A673 (cell line): ENCODE measurements at regions not wholly inside any gene's neighbourhood (a gene's known extent, or its start where the extent isn't known, plus 50 kb on each side); places are given as distances from the start of the nearest gene placed in this dataset.
A peak's percentile ranks its signal among the peaks of the same experiment; 100 is the strongest.

Experiments
- BruUV-seq: library from RNA; stranded (reverse); fragments of 400-500 nt; replicated peaks from 2 replicates; lab custom pipeline; 2021; lab: Mats Ljungman, UMichigan
- CTCF ChIA-PET: fragments of 300-600 bp; sonication (Branson Sonifier 250); formaldehyde crosslinking; loops from one replicate; lab custom pipeline; 2022; ENCODE audit warnings: antibody characterized with exemption; lab: Charles Lee
- POLR2A ChIA-PET: fragments of 300-600 bp; sonication (Branson Sonifier 250); formaldehyde crosslinking; loops from one replicate; lab custom pipeline; 2022; ENCODE audit warnings: antibody characterized with exemption; ENCODE audit not compliant: low non-redundant PET; lab: Charles Lee
- DNase-seq: peaks from one replicate; pipeline ENCODE4 v3.0.0-alpha.2; 2015; ENCODE audit warnings: low spot score
- H3K27ac ChIP-seq: fragments of 200-600 bp; sonication (generic); 2 replicates; pipeline ENCODE4 v1.5.1; 2016; ENCODE audit warnings: mixed run types, low read depth, mild to moderate bottlenecking, mixed read lengths, antibody characterized with exemption, low read length; ENCODE audit not compliant: poor library complexity, severe bottlenecking
- H3K27me3 ChIP-seq: fragments of 200-600 bp; sonication (generic); replicated peaks from 2 replicates; pipeline ENCODE4 v1.6.1; 2017; ENCODE audit warnings: mixed run types, low read depth, mild to moderate bottlenecking, mixed read lengths, antibody characterized with exemption, low read length; ENCODE audit not compliant: insufficient read depth, poor library complexity
- H3K36me3 ChIP-seq: fragments of 200-600 bp; sonication (generic); 2 replicates; pipeline ENCODE4 v1.6.1; 2016; ENCODE audit warnings: mixed run types, mild to moderate bottlenecking, mixed read lengths, antibody characterized with exemption, low read length; ENCODE audit not compliant: insufficient read depth, poor library complexity, severe bottlenecking
- H3K4me1 ChIP-seq: fragments of 200-600 bp; sonication (generic); 2 replicates; pipeline ENCODE4 v1.6.1; 2017; ENCODE audit warnings: mixed run types, mild to moderate bottlenecking, mixed read lengths, antibody characterized with exemption, low read length; ENCODE audit not compliant: insufficient read depth, poor library complexity, severe bottlenecking
- H3K4me3 ChIP-seq: fragments of 200-600 bp; sonication (generic); 2 replicates; pipeline ENCODE4 v1.5.1; 2016; ENCODE audit warnings: low read depth, mixed run types, mild to moderate bottlenecking, mixed read lengths, low read length; ENCODE audit not compliant: poor library complexity, severe bottlenecking
- H3K9me3 ChIP-seq: fragments of 200-600 bp; sonication (generic); 2 replicates; pipeline ENCODE4 v1.6.1; 2016; ENCODE audit warnings: mixed run types, low read depth, mild to moderate bottlenecking, mixed read lengths, antibody characterized with exemption, low read length; ENCODE audit not compliant: poor library complexity, severe bottlenecking
- CTCF ChIP-seq: fragments of 300-800, 200-600 bp; sonication (generic); conservative IDR thresholded peaks from 2 replicates; pipeline ENCODE4 v1.5.1; 2017; ENCODE audit warnings: low read depth, mild to moderate bottlenecking, antibody characterized with exemption, low read length, moderate library complexity, mixed read lengths
- EZH2 ChIP-seq: fragments of 200-600 bp; sonication (generic); IDR thresholded peaks from 2 replicates; pipeline ENCODE4 v1.6.1; 2017; ENCODE audit warnings: borderline replicate concordance, low read depth, mild to moderate bottlenecking, mixed read lengths, antibody characterized with exemption, low read length; ENCODE audit not compliant: poor library complexity, severe bottlenecking
- intact Hi-C: fragments of 100-400 bp; cut with micrococcal nuclease; formaldehyde crosslinking; loops from one replicate; pipeline ENCODE4 v1.10.0; 2022; ENCODE audit not compliant: unreplicated experiment

GRCh38 chr14:85444635-85445034 lies 85.3 kb upstream of the FLRT2 start:
- TF ChIP-seq CTCF = no peak
- TF ChIP-seq EZH2 = no peak
- Histone ChIP-seq H3K9me3 (no peaks in the 10 kb centered on the region), H3K27me3 (no peaks in the 10 kb centered on the region), H3K4me3 (no peak overlapping the region), H3K27ac (no peak overlapping the region), H3K4me1 (peaks cover 4% of the 10 kb centered on the region), H3K36me3 (no peaks in the 10 kb centered on the region)
- no TSS peak for BruUV-seq
- ChIA-PET POLR2A (no interaction called here), CTCF (no interaction called here)
- peak; percentile 69 for DNase-seq
- intact Hi-C loops = no loop called here

- Histone ChIP-seq H3K36me3 (no peaks in the 10 kb centered on the region), H3K27me3 (no peaks in the 10 kb centered on the region), H3K27ac (no peak overlapping the region), H3K4me3 (no peak overlapping the region), H3K9me3 (no peaks in the 10 kb centered on the region), H3K4me1 (peaks cover 4% of the 10 kb centered on the region)
- no TSS peak for BruUV-seq
- CTCF ChIA-PET = no interaction called here
- no peak for TF ChIP-seq EZH2
- TF ChIP-seq CTCF = no peak
- POLR2A ChIA-PET = no interaction called here
- DNase-seq = no peak
- intact Hi-C loops = no loop called here
These were observed 84.7 kb upstream of the FLRT2 start for GRCh38 chr14:85445151-85445795.

GRCh38 chr14:85447883-85448282 lies 82.1 kb upstream of the FLRT2 start:
- Histone ChIP-seq H3K9me3 (no peaks in the 10 kb centered on the region), H3K27ac (no peak overlapping the region), H3K27me3 (no peaks in the 10 kb centered on the region), H3K4me3 (no peak overlapping the region), H3K36me3 (no peaks in the 10 kb centered on the region), H3K4me1 (peaks cover 4% of the 10 kb centered on the region)
- ChIA-PET POLR2A (no interaction called here), CTCF (no interaction called here)
- intact Hi-C loops = no loop called here
- no peak for DNase-seq
- TF ChIP-seq EZH2 (no peak), CTCF (no peak)
- BruUV-seq = no TSS peak
